ENCODE measurements at regions not wholly inside any gene's neighbourhood (a gene's known extent, or its start where the extent isn't known, plus 50 kb on each side); places are given as distances from the start of the nearest gene placed in this dataset.

DNA sequence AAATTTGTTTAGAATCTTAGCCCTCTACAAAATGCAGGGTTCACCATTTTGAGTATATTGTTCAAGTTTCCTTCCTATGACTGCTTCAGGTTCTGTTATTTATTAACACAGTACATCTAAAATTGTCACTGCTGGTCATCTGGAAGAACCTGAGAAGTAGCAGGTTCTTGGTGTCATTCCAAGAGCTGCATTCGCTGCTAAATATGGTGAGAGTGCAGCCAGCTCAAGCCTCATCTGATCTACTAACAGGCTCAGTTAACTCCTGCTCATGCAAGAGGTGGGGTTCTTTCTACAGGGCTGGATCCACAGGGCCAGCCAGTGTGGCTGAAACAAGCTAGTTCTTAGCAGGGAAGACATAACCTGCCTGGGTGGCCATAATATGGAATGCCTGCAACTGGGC lies 1946.1 kb downstream of the TP53TG3F start:
- ChIA-PET POLR2A (no interaction called here), CTCF (interaction anchor here (1.5 kb wide), 1 partner anchor 27 kb away, joined by 6 read pairs; no protein-coding TSS in a partner anchor)

DNA sequence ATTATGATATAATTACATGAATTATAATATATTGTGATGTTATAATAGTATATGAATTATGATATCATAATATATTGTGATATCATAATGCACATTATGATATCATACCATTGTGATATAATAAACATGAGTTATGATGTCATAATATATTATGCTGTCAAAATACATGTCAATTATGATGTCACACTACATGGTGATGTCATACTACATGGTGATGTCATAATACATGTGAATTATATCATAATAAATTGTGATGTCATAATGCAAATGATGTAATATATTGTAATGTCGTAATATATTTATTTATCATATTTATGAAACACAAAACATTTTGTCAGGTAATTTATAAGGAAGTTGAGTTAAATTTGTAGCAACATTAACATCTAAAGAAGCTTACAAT lies 1950.1 kb downstream of the TP53TG3F start:
- Histone ChIP-seq H3K36me3 (ENCODE audit: control insufficient read depth in 2 of 2, insufficient read depth in 1 of 2, low read length in 2 of 2) (no peaks in the 10 kb centered on the region), H3K4me3 (ENCODE audit: low read depth, low read length) (no peak overlapping the region), H3K27ac (ENCODE audit: extremely low read depth, low read depth, low read length) (no peak overlapping the region), H3K4me1 (ENCODE audit: control insufficient read depth, insufficient read depth, low read length) (no peaks in the 10 kb centered on the region), H3K9me3 (ENCODE audit: control insufficient read depth, insufficient read depth, low read depth, low read length) (no peaks in the 10 kb centered on the region)
- ChIA-PET CTCF (interaction anchor here (0.6 to 1.5 kb wide), 2 partner anchors 23 to 222 kb away, joined by 4 read pairs; no protein-coding TSS in a partner anchor), POLR2A (no interaction called here)
- TF ChIP-seq, protein P1, sequence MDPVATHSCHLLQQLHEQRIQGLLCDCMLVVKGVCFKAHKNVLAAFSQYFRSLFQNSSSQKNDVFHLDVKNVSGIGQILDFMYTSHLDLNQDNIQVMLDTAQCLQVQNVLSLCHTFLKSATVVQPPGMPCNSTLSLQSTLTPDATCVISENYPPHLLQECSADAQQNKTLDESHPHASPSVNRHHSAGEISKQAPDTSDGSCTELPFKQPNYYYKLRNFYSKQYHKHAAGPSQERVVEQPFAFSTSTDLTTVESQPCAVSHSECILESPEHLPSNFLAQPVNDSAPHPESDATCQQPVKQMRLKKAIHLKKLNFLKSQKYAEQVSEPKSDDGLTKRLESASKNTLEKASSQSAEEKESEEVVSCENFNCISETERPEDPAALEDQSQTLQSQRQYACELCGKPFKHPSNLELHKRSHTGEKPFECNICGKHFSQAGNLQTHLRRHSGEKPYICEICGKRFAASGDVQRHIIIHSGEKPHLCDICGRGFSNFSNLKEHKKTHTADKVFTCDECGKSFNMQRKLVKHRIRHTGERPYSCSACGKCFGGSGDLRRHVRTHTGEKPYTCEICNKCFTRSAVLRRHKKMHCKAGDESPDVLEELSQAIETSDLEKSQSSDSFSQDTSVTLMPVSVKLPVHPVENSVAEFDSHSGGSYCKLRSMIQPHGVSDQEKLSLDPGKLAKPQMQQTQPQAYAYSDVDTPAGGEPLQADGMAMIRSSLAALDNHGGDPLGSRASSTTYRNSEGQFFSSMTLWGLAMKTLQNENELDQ (tag by site-specific recombination; IDR thresholded peaks at IDR 0.05; ENCODE audit: low read depth): no peak
- TF ChIP-seq, protein P2, sequence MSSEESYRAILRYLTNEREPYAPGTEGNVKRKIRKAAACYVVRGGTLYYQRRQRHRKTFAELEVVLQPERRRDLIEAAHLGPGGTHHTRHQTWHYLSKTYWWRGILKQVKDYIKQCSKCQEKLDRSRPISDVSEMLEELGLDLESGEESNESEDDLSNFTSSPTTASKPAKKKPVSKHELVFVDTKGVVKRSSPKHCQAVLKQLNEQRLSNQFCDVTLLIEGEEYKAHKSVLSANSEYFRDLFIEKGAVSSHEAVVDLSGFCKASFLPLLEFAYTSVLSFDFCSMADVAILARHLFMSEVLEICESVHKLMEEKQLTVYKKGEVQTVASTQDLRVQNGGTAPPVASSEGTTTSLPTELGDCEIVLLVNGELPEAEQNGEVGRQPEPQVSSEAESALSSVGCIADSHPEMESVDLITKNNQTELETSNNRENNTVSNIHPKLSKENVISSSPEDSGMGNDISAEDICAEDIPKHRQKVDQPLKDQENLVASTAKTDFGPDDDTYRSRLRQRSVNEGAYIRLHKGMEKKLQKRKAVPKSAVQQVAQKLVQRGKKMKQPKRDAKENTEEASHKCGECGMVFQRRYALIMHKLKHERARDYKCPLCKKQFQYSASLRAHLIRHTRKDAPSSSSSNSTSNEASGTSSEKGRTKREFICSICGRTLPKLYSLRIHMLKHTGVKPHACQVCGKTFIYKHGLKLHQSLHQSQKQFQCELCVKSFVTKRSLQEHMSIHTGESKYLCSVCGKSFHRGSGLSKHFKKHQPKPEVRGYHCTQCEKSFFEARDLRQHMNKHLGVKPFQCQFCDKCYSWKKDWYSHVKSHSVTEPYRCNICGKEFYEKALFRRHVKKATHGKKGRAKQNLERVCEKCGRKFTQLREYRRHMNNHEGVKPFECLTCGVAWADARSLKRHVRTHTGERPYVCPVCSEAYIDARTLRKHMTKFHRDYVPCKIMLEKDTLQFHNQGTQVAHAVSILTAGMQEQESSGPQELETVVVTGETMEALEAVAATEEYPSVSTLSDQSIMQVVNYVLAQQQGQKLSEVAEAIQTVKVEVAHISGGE (tag by site-specific recombination; conservative IDR thresholded peaks at IDR 0.05; ENCODE audit: low read depth): no peak
- no peak for TF ChIP-seq BCL11B (tag by site-specific recombination; IDR thresholded peaks at IDR 0.05; ENCODE audit: low read depth)
- no peak for TF ChIP-seq HOXA7 (CRISPR knock-in tag; IDR thresholded peaks at IDR 0.05; ENCODE audit: borderline replicate concordance)
- no peak for TF ChIP-seq ZBTB48 (tag by site-specific recombination; IDR thresholded peaks at IDR 0.05)
- TF ChIP-seq, protein P3, sequence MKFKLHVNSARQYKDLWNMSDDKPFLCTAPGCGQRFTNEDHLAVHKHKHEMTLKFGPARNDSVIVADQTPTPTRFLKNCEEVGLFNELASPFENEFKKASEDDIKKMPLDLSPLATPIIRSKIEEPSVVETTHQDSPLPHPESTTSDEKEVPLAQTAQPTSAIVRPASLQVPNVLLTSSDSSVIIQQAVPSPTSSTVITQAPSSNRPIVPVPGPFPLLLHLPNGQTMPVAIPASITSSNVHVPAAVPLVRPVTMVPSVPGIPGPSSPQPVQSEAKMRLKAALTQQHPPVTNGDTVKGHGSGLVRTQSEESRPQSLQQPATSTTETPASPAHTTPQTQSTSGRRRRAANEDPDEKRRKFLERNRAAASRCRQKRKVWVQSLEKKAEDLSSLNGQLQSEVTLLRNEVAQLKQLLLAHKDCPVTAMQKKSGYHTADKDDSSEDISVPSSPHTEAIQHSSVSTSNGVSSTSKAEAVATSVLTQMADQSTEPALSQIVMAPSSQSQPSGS (tag by site-specific recombination; IDR thresholded peaks at IDR 0.05; ENCODE audit: low read depth): peak; percentile 95
- TF ChIP-seq ZNF239 (tag by site-specific recombination; IDR thresholded peaks at IDR 0.05): no peak
- TF ChIP-seq ZNF596 (tag by site-specific recombination; IDR thresholded peaks at IDR 0.05): no peak
- TF ChIP-seq ZNF629 (tag by site-specific recombination; IDR thresholded peaks at IDR 0.05): peak; percentile 73
- no peak for TF ChIP-seq GLIS2 (tag by site-specific recombination; IDR thresholded peaks at IDR 0.05)
- TF ChIP-seq ZNF426 (tag by site-specific recombination; IDR thresholded peaks at IDR 0.05): no peak
- no peak for TF ChIP-seq ZNF544 (tag by site-specific recombination; IDR thresholded peaks at IDR 0.05)
- TF ChIP-seq ZBTB21 (tag by site-specific recombination; IDR thresholded peaks at IDR 0.05): peak; percentile 84
- TF ChIP-seq, protein P4, sequence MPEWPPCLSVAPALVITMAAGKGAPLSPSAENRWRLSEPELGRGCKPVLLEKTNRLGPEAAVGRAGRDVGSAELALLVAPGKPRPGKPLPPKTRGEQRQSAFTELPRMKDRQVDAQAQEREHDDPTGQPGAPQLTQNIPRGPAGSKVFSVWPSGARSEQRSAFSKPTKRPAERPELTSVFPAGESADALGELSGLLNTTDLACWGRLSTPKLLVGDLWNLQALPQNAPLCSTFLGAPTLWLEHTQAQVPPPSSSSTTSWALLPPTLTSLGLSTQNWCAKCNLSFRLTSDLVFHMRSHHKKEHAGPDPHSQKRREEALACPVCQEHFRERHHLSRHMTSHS (tag by site-specific recombination; IDR thresholded peaks at IDR 0.05): no peak
- TF ChIP-seq ZNF664 (tag by site-specific recombination; IDR thresholded peaks at IDR 0.05): no peak

More for the DNA sequence above, 1946.1 kb downstream of the TP53TG3F start:
- Histone ChIP-seq H3K9me3 (ENCODE audit: control insufficient read depth, insufficient read depth, low read depth, low read length) (no peaks in the 10 kb centered on the region), H3K36me3 (ENCODE audit: control insufficient read depth in 2 of 2, insufficient read depth in 1 of 2, low read length in 2 of 2) (no peaks in the 10 kb centered on the region), H3K4me1 (ENCODE audit: control insufficient read depth, insufficient read depth, low read length) (no peaks in the 10 kb centered on the region), H3K27ac (ENCODE audit: extremely low read depth, low read depth, low read length) (no peak overlapping the region), H3K4me3 (ENCODE audit: low read depth, low read length) (no peak overlapping the region)
- TF ChIP-seq SP2 (tag by site-specific recombination; IDR thresholded peaks at IDR 0.05) (no peak), ZNF624 (tag by site-specific recombination; IDR thresholded peaks at IDR 0.05) (no peak), ZNF16 (tag by site-specific recombination; IDR thresholded peaks at IDR 0.05; ENCODE audit: low read depth) (no peak), OVOL3 (tag by site-specific recombination; IDR thresholded peaks at IDR 0.05) (no peak), ZNF473 (tag by site-specific recombination; IDR thresholded peaks at IDR 0.05) (no peak), YY1 (tag by site-specific recombination; IDR thresholded peaks at IDR 0.05) (no peak)
- TF ChIP-seq, protein P5, sequence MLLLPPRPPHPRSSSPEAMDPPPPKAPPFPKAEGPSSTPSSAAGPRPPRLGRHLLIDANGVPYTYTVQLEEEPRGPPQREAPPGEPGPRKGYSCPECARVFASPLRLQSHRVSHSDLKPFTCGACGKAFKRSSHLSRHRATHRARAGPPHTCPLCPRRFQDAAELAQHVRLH (tag by site-specific recombination; IDR thresholded peaks at IDR 0.05): no peak
- TF ChIP-seq, protein P6, sequence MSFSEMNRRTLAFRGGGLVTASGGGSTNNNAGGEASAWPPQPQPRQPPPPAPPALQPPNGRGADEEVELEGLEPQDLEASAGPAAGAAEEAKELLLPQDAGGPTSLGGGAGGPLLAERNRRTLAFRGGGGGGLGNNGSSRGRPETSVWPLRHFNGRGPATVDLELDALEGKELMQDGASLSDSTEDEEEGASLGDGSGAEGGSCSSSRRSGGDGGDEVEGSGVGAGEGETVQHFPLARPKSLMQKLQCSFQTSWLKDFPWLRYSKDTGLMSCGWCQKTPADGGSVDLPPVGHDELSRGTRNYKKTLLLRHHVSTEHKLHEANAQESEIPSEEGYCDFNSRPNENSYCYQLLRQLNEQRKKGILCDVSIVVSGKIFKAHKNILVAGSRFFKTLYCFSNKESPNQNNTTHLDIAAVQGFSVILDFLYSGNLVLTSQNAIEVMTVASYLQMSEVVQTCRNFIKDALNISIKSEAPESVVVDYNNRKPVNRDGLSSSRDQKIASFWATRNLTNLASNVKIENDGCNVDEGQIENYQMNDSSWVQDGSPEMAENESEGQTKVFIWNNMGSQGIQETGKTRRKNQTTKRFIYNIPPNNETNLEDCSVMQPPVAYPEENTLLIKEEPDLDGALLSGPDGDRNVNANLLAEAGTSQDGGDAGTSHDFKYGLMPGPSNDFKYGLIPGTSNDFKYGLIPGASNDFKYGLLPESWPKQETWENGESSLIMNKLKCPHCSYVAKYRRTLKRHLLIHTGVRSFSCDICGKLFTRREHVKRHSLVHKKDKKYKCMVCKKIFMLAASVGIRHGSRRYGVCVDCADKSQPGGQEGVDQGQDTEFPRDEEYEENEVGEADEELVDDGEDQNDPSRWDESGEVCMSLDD (tag by site-specific recombination; IDR thresholded peaks at IDR 0.05): no peak
